Right lobe of liver (tissue), 6 donors: ENCODE measurements at regions not wholly inside any gene's neighbourhood (a gene's known extent, or its start where the extent isn't known, plus 50 kb on each side); places are given as distances from the start of the nearest gene placed in this dataset.

Source experiments
- ATAC-seq, 4 donors: fragments of 200-7000 bp; cut with Tn5 transposase; one replicate each; pipeline ENCODE4 v1.9.1; 2020; ENCODE audit warnings: mild to moderate bottlenecking in 4 of 4, moderate library complexity in 4 of 4
- DNase-seq, 3 donors: peaks; one replicate each; pipeline ENCODE4 v3.0.0-alpha.2; 2020
- H3K27ac ChIP-seq, 3 donors: fragments of 200-600 bp; one replicate each; pipeline ENCODE4 v1.8.0; 2022
- H3K27me3 ChIP-seq, 2 donors: fragments of 200-600 bp; one replicate each; pipeline ENCODE4 v1.8.0; 2022
- H3K36me3 ChIP-seq, 4 donors: fragments of 200-600 bp; sonication (generic) in 1 of 4; one replicate each; pipeline versions ENCODE4 v1.5.1 to v1.8.0; 2017 to 2022; ENCODE audit warnings: control low read depth in 1 of 4
- H3K4me1 ChIP-seq, 4 donors: fragments of 200-600 bp; sonication (generic) in 1 of 4; one replicate each; pipeline versions ENCODE4 v1.5.1 to v1.8.0; 2017 to 2022; ENCODE audit warnings: control low read depth in 1 of 4
- H3K4me3 ChIP-seq, 3 donors: fragments of 200-600 bp; one replicate each; pipeline ENCODE4 v1.8.0; 2022
- H3K9me3 ChIP-seq, 4 donors: fragments of 200-600 bp; sonication (generic) in 1 of 4; one replicate each; pipeline versions ENCODE4 v1.5.1 to v1.8.0; 2017 to 2022; ENCODE audit warnings: control low read depth in 1 of 4
- CTCF ChIP-seq, 4 donors: fragments of 200-600 bp in 3 of 4; fragments of 450-650 bp in 1 of 4; IDR thresholded peaks; one replicate each; pipeline versions ENCODE4 v1.5.1 to v1.8.0; 2016 to 2022; ENCODE audit warnings: antibody characterized with exemption in 4 of 4, mild to moderate bottlenecking in 2 of 4
- POLR2A ChIP-seq: fragments of 450-650 bp; IDR thresholded peaks from one replicate; pipeline ENCODE4 v1.6.1; 2017; ENCODE audit warnings: antibody characterized with exemption, mild to moderate bottlenecking
- WGBS: methylation state at CpG from one replicate; pipeline ENCODE4 v1.1.6; 2018; ENCODE audit warnings: low coverage, low lambda C conversion rate; ENCODE audit not compliant: insufficient coverage; ENCODE audit errors: missing lambda C conversion rate; 5-methylcytosine and 5-hydroxymethylcytosine counted together
- intact Hi-C, 2 donors: fragments of 100-400 bp; cut with DNase I; formaldehyde crosslinking; loops; one replicate each; pipeline versions ENCODE4 v1.11.2 to v1.14.1; 2022
- donor health status: DM: no; HTN: yes; CAD: no.
- donor health status: DM: no; HTN: no; CAD: no.
- donor health status: DM: no; HTN: no; CAD: no.
- donor health status: DM: no; HTN: yes; CAD: no.
- donor health status: DM: no; HTN: yes; CAD: no.

GRCh38 chr4:137635108-137635507, 102.8 kb upstream of the PCDH18 start:
- TF ChIP-seq POLR2A = no peak
- TF ChIP-seq CTCF (IDR thresholded peaks at IDR 0.05) = no peak
- Histone ChIP-seq H3K4me1 (no peaks in the 10 kb centered on the region), H3K27ac (no peak overlapping the region), H3K4me3 (no peak overlapping the region), H3K27me3 (no peaks in the 10 kb centered on the region), H3K9me3 (no peaks in the 10 kb centered on the region), H3K36me3 (no peaks in the 10 kb centered on the region)
- DNase-seq (no peak), ATAC-seq (peak in 2 of 4 donors; percentile 33 to 43)
- WGBS = 26% methylated on average over 3 of the region's 3 CpGs
- intact Hi-C loops = no loop called here

GRCh38 chr4:137632842-137633241, 100.5 kb upstream of the PCDH18 start:
- TF ChIP-seq CTCF (IDR thresholded peaks at IDR 0.05) = no peak
- TF ChIP-seq POLR2A = no peak
- Histone ChIP-seq H3K27ac (no peak overlapping the region), H3K4me1 (no peaks in the 10 kb centered on the region), H3K9me3 (no peaks in the 10 kb centered on the region), H3K36me3 (no peaks in the 10 kb centered on the region), H3K4me3 (no peak overlapping the region), H3K27me3 (no peaks in the 10 kb centered on the region)
- DNase-seq = no peak
- ATAC-seq = no peak
- WGBS = 40% methylated on average over 1 of the region's 1 CpG
- intact Hi-C loops = no loop called here

- peak in 1 of 4 donors; percentile 25 for ATAC-seq
- WGBS = no CpG with 5 or more reads among the region's 2 CpGs
Observed at GRCh38 chr4:137631605-137632004, 99.3 kb upstream of the PCDH18 start.

GRCh38 chr4:137630252-137630651, 98.0 kb upstream of the PCDH18 start:
- Histone ChIP-seq H3K27ac (no peak overlapping the region), H3K4me3 (no peak overlapping the region), H3K9me3 (no peaks in the 10 kb centered on the region), H3K4me1 (no peaks in the 10 kb centered on the region), H3K27me3 (no peaks in the 10 kb centered on the region), H3K36me3 (no peaks in the 10 kb centered on the region)
- intact Hi-C loops = no loop called here
- DNase-seq (no peak), ATAC-seq (no peak)
- no peak for TF ChIP-seq POLR2A
- no peak for TF ChIP-seq CTCF (IDR thresholded peaks at IDR 0.05)
- 81% methylated on average over 2 of the region's 2 CpGs for WGBS

More at GRCh38 chr4:137631605-137632004, 99.3 kb upstream of the PCDH18 start:
- Histone ChIP-seq H3K27ac (no peak overlapping the region), H3K9me3 (no peaks in the 10 kb centered on the region), H3K27me3 (no peaks in the 10 kb centered on the region), H3K4me3 (no peak overlapping the region), H3K4me1 (no peaks in the 10 kb centered on the region), H3K36me3 (no peaks in the 10 kb centered on the region)
- intact Hi-C loops = no loop called here
- TF ChIP-seq POLR2A (no peak), CTCF (IDR thresholded peaks at IDR 0.05) (no peak)
- DNase-seq = no peak
